Spleen (tissue), 7 donors: ENCODE measurements at regions not wholly inside any gene's neighbourhood (a gene's known extent, or its start where the extent isn't known, plus 50 kb on each side); places are given as distances from the start of the nearest gene placed in this dataset.
A peak's percentile ranks its signal among the peaks of the same experiment; 100 is the strongest.

ENCODE experiments used
- POLR2A ChIP-seq, 3 donors: fragments of 450-650 bp; IDR thresholded peaks; one replicate each; pipeline ENCODE4 v1.5.1; 2017; ENCODE audit warnings: antibody characterized with exemption in 3 of 3, mild to moderate bottlenecking in 1 of 3
- TF ChIP-seq, protein P1 (sequence below), 11 experiments: fragments of 200-600 bp in 7 of 11; fragments of 450-650 bp in 4 of 11; sonication (generic) in 4 of 11; IDR thresholded peaks in 8 of 11; conservative IDR thresholded peaks in 3 of 11; 1 replicate in 7 of 11; 2 replicates in 4 of 11; pipeline versions ENCODE4 v1.4.0 to v1.8.0; 2016 to 2021; ENCODE audit warnings: antibody characterized with exemption in 11 of 11, inconsistent platforms in 4 of 11, mild to moderate bottlenecking in 1 of 11
- donor health status: DM: no; HTN: no; CAD: no; lungs with moderate emphysema.
- donor health status: DM: no; HTN: no; CAD: no.
- donor health status: DM: no; HTN: no; CAD: no.

DNA sequence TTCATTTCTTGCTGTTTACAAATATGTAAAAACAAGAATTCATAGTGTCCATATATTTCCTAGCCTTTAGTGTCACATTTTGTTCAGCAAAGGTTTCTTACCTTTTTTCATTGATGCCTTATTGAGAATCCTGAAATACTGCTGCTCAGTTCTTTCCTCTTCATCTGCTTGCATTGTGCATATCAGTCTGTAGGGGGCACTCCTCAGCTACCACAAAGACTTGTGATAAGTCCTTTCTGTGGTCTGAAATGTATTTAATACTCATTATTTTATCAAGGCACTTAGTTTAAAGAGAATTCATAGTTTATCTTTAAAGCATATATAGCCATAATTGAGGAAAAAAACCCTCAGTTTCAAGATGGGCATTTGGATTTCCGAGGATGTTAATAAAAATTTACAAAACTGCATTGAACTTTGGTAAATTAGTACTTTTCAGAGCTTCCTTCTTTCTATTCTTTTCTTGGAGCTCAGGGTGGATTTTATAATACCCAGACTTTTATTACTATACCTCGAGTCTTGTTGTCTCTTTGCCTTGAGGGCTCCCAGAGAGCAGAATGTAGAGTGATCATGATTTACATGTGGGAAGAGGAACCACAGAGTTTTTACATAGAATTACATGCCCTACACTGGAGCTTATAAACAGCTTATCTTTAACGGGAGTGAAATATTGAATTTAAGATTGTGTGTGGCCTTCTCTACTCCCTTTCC lies 570.1 kb downstream of the PLCL1 start:
- TF ChIP-seq, protein P1, sequence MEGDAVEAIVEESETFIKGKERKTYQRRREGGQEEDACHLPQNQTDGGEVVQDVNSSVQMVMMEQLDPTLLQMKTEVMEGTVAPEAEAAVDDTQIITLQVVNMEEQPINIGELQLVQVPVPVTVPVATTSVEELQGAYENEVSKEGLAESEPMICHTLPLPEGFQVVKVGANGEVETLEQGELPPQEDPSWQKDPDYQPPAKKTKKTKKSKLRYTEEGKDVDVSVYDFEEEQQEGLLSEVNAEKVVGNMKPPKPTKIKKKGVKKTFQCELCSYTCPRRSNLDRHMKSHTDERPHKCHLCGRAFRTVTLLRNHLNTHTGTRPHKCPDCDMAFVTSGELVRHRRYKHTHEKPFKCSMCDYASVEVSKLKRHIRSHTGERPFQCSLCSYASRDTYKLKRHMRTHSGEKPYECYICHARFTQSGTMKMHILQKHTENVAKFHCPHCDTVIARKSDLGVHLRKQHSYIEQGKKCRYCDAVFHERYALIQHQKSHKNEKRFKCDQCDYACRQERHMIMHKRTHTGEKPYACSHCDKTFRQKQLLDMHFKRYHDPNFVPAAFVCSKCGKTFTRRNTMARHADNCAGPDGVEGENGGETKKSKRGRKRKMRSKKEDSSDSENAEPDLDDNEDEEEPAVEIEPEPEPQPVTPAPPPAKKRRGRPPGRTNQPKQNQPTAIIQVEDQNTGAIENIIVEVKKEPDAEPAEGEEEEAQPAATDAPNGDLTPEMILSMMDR (IDR thresholded peaks at IDR 0.05 in 8 of 11, conservative IDR thresholded peaks at IDR 0.05 in 3 of 11), result peak in 8 of 11 experiments; percentile 14 to 62 (median 38)
- TF ChIP-seq POLR2A (IDR thresholded peaks at IDR 0.05), result no peak
